ENCODE measurements at regions not wholly inside any gene's neighbourhood (a gene's known extent, or its start where the extent isn't known, plus 50 kb on each side); places are given as distances from the start of the nearest gene placed in this dataset.

DNA sequence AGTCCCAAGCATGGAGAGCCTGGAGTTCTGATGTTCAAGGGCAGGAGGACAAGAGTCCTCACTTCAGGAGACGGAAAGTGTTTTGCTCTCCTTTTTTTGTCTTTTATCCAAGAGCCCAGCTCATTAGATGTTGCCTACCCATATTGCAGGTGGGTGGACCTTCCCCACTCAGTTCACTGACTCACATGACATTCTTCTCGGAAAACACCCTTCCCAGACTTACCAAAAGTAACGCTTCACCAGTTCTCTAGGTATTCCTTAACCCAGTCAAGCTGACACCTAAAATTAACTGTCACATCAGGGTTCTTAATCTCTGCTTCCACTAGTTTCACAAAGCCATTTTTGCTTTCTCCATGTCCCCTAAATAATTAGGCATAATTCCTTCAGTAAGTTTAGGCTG is 2215.4 kb upstream of the PCDH20 start:
- no peaks in the 10 kb centered on the region for H3K27me3 ChIP-seq (ENCODE audit: control insufficient read depth in 2 of 2, insufficient read depth in 2 of 2, low read length in 2 of 2)
- ChIA-PET CTCF (interaction anchor here (1.0 kb wide), 1 partner anchor 19 kb away, joined by 3 read pairs; no protein-coding TSS in a partner anchor), POLR2A (no interaction called here)
- H3K36me3 ChIP-seq (ENCODE audit: control insufficient read depth in 2 of 2, extremely low read depth in 1 of 2, insufficient read depth in 2 of 2, low read length in 2 of 2): no peaks in the 10 kb centered on the region
- intact Hi-C loops (cut with micrococcal nuclease): no loop called here
- H3K27ac ChIP-seq (ENCODE audit: insufficient read depth, low read depth, low read length): no peak overlapping the region
- H3K4me1 ChIP-seq (ENCODE audit: control insufficient read depth, extremely low read depth, insufficient read depth, low read length): no peaks in the 10 kb centered on the region
- no peak for FAIRE-seq
- no peak overlapping the region for H3K9ac ChIP-seq (replicated peaks; ENCODE audit: extremely low read depth, insufficient read depth, low read length)
- DNase-seq (ENCODE audit: low read depth, low spot score): no peak
- H3K9me3 ChIP-seq (replicated peaks; ENCODE audit: control insufficient read depth, insufficient read depth, low read length): no peaks in the 10 kb centered on the region
- H3K9me1 ChIP-seq (replicated peaks; ENCODE audit: control insufficient read depth, extremely low read depth, insufficient read depth, low read length): no peaks in the 10 kb centered on the region
- no peak overlapping the region for H2AFZ ChIP-seq (ENCODE audit: low read depth, low read length)
- H3K4me2 ChIP-seq (ENCODE audit: insufficient read depth, low read length): no peak overlapping the region
- no peaks in the 10 kb centered on the region for H3K79me2 ChIP-seq (ENCODE audit: control insufficient read depth, insufficient read depth, low read length)
- BruUV-seq (replicated peaks): no TSS peak
- H3K4me3 ChIP-seq (replicated peaks in 1 of 3; ENCODE audit: insufficient read depth in 1 of 3, low read depth in 1 of 3, low read length in 3 of 3): no peak overlapping the region
- no peaks in the 10 kb centered on the region for H4K20me1 ChIP-seq (replicated peaks; ENCODE audit: control insufficient read depth, extremely low read depth, insufficient read depth, low read length)
- TF ChIP-seq MAX (IDR thresholded peaks at IDR 0.05; ENCODE audit: insufficient read depth, insufficient read length) (no peak), EZH2 (IDR thresholded peaks at IDR 0.05; ENCODE audit: borderline replicate concordance, low read depth, low read length, severe bottlenecking) (no peak), CTCF (IDR thresholded peaks at IDR 0.05; ENCODE audit: extremely low read depth in 1 of 2, insufficient read depth in 1 of 2, low read depth in 1 of 2, low read length in 2 of 2) (no peak)
- dilution Hi-C loops (cut with MboI; ENCODE audit: extremely low pct_ligation_motif_present, low sequenced_read_pairs): no loop called here

DNA sequence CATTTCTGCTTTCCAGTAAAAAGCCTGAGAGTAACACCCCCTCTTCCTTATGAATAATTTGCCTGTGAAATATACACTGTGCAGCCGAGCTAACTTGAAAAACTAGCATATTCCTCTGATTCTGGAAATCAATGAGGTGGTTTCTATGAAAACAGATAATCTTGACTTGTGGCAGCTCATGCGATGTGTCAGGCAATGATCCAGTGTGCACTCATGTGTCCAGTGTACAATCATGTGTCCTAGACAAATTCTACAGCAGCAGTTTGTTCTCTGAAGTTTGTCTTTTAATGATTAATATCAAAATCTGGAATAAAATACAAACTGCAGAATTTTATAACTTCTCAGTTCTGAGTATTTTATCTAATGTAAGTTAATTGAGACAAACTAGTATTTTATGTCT is 2213.9 kb upstream of the PCDH20 start:
- no peak for TF ChIP-seq EZH2 (IDR thresholded peaks at IDR 0.05; ENCODE audit: borderline replicate concordance, low read depth, low read length, severe bottlenecking)
- no peak for TF ChIP-seq MYC (IDR thresholded peaks at IDR 0.05; ENCODE audit: low read depth, low read length)
- TF ChIP-seq FOS (IDR thresholded peaks at IDR 0.05; ENCODE audit: borderline replicate concordance, insufficient read depth, low read length): no peak
- no peak for TF ChIP-seq POLR2AphosphoS5 (IDR thresholded peaks at IDR 0.05; ENCODE audit: insufficient read depth, low read depth, low read length)
- no peak for TF ChIP-seq CTCF (IDR thresholded peaks at IDR 0.05; ENCODE audit: extremely low read depth in 1 of 2, insufficient read depth in 1 of 2, low read depth in 1 of 2, low read length in 2 of 2)
- no peak for TF ChIP-seq JUN (IDR thresholded peaks at IDR 0.05; ENCODE audit: borderline replicate concordance, insufficient read depth, insufficient read length, low read depth)
- TF ChIP-seq MAX (IDR thresholded peaks at IDR 0.05; ENCODE audit: insufficient read depth, insufficient read length): no peak
- no peak for TF ChIP-seq GATA2 (IDR thresholded peaks at IDR 0.05; ENCODE audit: insufficient read depth, insufficient read length, low read depth, low read length)
- TF ChIP-seq POLR2A (IDR thresholded peaks at IDR 0.05; ENCODE audit: low read depth, low read length): no peak
- BruUV-seq (replicated peaks): no TSS peak
- CTCF ChIA-PET: no interaction called here
- POLR2A ChIA-PET: no interaction called here
- intact Hi-C loops (cut with micrococcal nuclease): loop anchor here (2.0 kb wide), 1 partner anchor 69 kb away; no protein-coding TSS in a partner anchor
- dilution Hi-C loops (cut with MboI; ENCODE audit: extremely low pct_ligation_motif_present, low sequenced_read_pairs): no loop called here
- Histone ChIP-seq H3K27me3 (ENCODE audit: control insufficient read depth in 2 of 2, insufficient read depth in 2 of 2, low read length in 2 of 2) (no peaks in the 10 kb centered on the region), H3K4me2 (ENCODE audit: insufficient read depth, low read length) (no peak overlapping the region), H3K36me3 (ENCODE audit: control insufficient read depth in 2 of 2, extremely low read depth in 1 of 2, insufficient read depth in 2 of 2, low read length in 2 of 2) (no peaks in the 10 kb centered on the region), H3K4me3 (replicated peaks in 1 of 3; ENCODE audit: insufficient read depth in 1 of 3, low read depth in 1 of 3, low read length in 3 of 3) (no peak overlapping the region), H3K27ac (ENCODE audit: insufficient read depth, low read depth, low read length) (no peak overlapping the region), H3K9ac (replicated peaks; ENCODE audit: extremely low read depth, insufficient read depth, low read length) (no peak overlapping the region), H3K4me1 (ENCODE audit: control insufficient read depth, extremely low read depth, insufficient read depth, low read length) (no peaks in the 10 kb centered on the region), H2AFZ (ENCODE audit: low read depth, low read length) (no peak overlapping the region), H4K20me1 (replicated peaks; ENCODE audit: control insufficient read depth, extremely low read depth, insufficient read depth, low read length) (no peaks in the 10 kb centered on the region), H3K79me2 (ENCODE audit: control insufficient read depth, insufficient read depth, low read length) (no peaks in the 10 kb centered on the region), H3K9me3 (replicated peaks; ENCODE audit: control insufficient read depth, insufficient read depth, low read length) (no peaks in the 10 kb centered on the region), H3K9me1 (replicated peaks; ENCODE audit: control insufficient read depth, extremely low read depth, insufficient read depth, low read length) (no peaks in the 10 kb centered on the region)
- FAIRE-seq (no peak), DNase-seq (ENCODE audit: low read depth, low spot score) (no peak)

Measured in endothelial cell of umbilical vein (primary cell).